Mesothelial cell of epicardium (in vitro differentiated cells): ENCODE measurements at regions not wholly inside any gene's neighbourhood (a gene's known extent, or its start where the extent isn't known, plus 50 kb on each side); places are given as distances from the start of the nearest gene placed in this dataset.
A peak's percentile ranks its signal among the peaks of the same experiment; 100 is the strongest.

Experiments used
- DNase-seq, 2 experiments: peaks; one replicate each; pipeline ENCODE4 v3.0.0; 2021; ENCODE audit warnings: low spot score in 2 of 2; ENCODE audit not compliant: unreplicated experiment in 2 of 2
- H3K27ac Mint-ChIP-seq: 2 replicates; pipeline ENCODE4 v1.8.0; 2021; ENCODE audit warnings: mixed read lengths
- H3K27me3 Mint-ChIP-seq: 2 replicates; pipeline ENCODE4 v1.8.0; 2021; ENCODE audit warnings: low read depth, mixed read lengths
- H3K36me3 Mint-ChIP-seq: 2 replicates; pipeline ENCODE4 v1.8.0; 2021; ENCODE audit warnings: mixed read lengths
- H3K4me1 Mint-ChIP-seq: 2 replicates; pipeline ENCODE4 v1.8.0; 2021; ENCODE audit warnings: mixed read lengths
- H3K4me3 Mint-ChIP-seq: 2 replicates; pipeline ENCODE4 v1.8.0; 2021; ENCODE audit warnings: mild to moderate bottlenecking, moderate library complexity, mixed read lengths
- H3K9me3 Mint-ChIP-seq: 2 replicates; pipeline ENCODE4 v1.8.0; 2021; ENCODE audit warnings: mixed read lengths
- TF ChIP-seq, protein P1 (sequence below): fragments of 200-600 bp; sonication (generic); IDR thresholded peaks from one replicate; pipeline ENCODE4 v1.5.0; 2021; ENCODE audit warnings: antibody characterized with exemption; ENCODE audit not compliant: unreplicated experiment

DNA sequence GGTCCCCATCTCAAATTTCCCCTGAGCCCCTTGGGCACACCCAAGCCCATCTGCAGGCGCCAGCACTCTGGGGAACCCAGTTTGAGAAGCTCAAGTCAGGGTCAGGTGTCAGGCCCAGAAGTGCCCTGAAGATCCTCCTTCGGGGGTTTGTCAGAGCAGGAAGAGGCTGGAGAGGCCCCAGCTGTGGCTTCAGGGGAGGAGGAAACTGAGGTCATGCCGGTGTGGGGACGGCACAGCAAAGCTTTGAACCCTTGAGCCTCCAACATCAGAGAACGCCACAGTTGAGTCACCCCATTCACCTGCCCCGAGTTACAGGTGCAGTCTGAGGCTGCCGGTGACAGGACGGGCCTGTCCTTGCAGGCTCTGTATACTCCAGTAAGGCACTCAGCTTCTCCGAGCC lies 140.2 kb upstream of the CIBAR2 start:
- H3K4me3 Mint-ChIP-seq: no peak overlapping the region
- H3K27me3 Mint-ChIP-seq: no peaks in the 10 kb centered on the region
- H3K27ac Mint-ChIP-seq: no peak overlapping the region
- H3K36me3 Mint-ChIP-seq: no peaks in the 10 kb centered on the region
- TF ChIP-seq, protein P1, sequence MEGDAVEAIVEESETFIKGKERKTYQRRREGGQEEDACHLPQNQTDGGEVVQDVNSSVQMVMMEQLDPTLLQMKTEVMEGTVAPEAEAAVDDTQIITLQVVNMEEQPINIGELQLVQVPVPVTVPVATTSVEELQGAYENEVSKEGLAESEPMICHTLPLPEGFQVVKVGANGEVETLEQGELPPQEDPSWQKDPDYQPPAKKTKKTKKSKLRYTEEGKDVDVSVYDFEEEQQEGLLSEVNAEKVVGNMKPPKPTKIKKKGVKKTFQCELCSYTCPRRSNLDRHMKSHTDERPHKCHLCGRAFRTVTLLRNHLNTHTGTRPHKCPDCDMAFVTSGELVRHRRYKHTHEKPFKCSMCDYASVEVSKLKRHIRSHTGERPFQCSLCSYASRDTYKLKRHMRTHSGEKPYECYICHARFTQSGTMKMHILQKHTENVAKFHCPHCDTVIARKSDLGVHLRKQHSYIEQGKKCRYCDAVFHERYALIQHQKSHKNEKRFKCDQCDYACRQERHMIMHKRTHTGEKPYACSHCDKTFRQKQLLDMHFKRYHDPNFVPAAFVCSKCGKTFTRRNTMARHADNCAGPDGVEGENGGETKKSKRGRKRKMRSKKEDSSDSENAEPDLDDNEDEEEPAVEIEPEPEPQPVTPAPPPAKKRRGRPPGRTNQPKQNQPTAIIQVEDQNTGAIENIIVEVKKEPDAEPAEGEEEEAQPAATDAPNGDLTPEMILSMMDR: no peak
- H3K4me1 Mint-ChIP-seq: peaks cover 7% of the 10 kb centered on the region
- no peak for DNase-seq
- no peaks in the 10 kb centered on the region for H3K9me3 Mint-ChIP-seq

DNA sequence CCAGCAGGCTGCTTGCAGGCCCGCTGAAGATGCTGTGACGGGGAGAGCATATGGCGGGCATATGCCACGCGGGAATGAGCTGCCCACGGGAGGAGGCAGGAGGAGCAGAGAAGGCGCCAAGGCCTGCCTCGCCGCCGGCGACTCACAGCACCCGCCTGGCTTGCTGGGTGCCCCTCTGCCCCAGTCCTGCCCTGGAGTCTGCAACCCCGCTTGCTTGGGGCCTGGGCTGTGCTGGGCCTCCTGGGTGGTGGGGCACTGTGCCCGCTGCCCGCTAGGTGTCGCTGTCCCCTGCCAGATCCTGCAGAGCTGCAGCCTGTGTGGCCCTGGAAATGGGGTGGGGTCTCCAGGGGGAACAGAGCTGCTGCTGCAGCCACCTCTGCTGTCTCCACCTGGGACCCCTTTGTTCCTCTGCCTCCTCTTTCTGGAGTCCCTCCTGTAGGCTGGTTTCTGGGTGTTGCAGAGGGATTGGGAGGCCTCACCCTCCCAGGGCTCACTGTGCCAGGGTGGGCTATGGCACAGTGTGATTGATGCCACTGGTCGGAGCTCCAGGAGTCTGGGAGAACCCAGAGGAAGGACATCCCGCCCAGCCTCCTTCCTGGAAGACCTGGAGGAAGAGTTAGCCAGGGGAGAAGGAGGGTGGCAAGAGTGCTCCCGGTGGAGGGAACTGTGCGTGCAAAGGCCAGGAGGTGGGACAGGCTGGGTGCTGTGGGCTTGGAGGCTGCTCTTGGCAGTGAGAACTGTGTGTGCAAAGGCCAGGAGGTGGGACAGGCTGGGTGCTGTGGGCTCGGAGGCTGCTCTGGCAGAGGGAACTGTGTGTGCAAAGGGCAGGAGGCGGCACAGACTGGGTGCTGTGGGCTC lies 141.0 kb upstream of the CIBAR2 start:
- no peak overlapping the region for H3K4me3 Mint-ChIP-seq
- H3K4me1 Mint-ChIP-seq: peaks cover 3% of the 10 kb centered on the region
- DNase-seq: peak; percentile 62 to 80
- no peak overlapping the region for H3K27ac Mint-ChIP-seq
- no peaks in the 10 kb centered on the region for H3K9me3 Mint-ChIP-seq
- H3K36me3 Mint-ChIP-seq: no peaks in the 10 kb centered on the region
- H3K27me3 Mint-ChIP-seq: no peaks in the 10 kb centered on the region
- TF ChIP-seq, protein P1: peak; percentile 94

DNA sequence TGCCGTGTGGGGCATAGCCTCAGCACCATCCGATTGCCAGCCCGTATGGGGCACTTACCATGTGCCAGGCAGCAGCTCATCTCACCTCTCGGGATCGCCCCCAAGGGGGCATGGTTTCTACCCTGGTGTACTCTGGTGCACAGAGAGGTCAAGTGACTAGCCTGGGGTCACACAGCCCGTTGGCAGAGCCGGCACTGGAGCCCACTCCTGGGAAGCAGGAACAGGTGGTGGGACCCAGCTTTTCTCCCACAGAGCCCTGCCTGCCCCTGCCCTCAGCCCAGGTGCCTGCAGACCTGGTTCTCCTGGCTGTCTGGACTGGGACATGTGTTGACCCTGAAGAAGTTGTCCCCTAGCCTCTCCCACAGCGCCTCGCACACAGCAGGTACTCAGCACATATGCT lies 141.8 kb upstream of the CIBAR2 start:
- Mint-ChIP-seq H3K4me1 (peaks cover 3% of the 10 kb centered on the region), H3K4me3 (no peak overlapping the region), H3K9me3 (no peaks in the 10 kb centered on the region), H3K27ac (no peak overlapping the region), H3K27me3 (no peaks in the 10 kb centered on the region), H3K36me3 (no peaks in the 10 kb centered on the region)
- TF ChIP-seq, protein P1: no peak
- no peak for DNase-seq

DNA sequence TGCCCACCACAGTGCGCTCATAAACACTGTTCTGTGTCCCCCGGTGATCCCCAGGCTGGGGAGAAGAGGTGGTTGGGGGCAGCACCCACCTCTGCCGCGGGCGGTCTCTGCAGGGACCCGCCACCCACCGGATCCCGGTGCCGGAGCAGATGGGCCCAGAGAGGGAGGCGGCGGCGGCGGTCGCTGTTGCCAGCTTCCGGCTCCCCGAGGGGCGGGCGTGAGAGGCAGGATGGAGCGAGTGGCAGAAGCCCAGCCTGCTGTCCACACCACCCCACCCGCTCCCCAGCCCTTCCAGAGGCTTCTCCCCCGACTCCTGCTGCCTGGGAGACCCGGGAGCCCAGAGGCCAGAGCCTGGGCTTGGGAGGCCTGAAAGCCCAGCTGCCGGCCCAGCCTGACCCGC lies 142.6 kb upstream of the CIBAR2 start:
- Mint-ChIP-seq H3K4me1 (peaks cover 5% of the 10 kb centered on the region), H3K4me3 (no peak overlapping the region), H3K36me3 (no peaks in the 10 kb centered on the region), H3K9me3 (no peaks in the 10 kb centered on the region), H3K27me3 (no peaks in the 10 kb centered on the region), H3K27ac (no peak overlapping the region)
- DNase-seq: no peak
- TF ChIP-seq, protein P1: no peak

DNA sequence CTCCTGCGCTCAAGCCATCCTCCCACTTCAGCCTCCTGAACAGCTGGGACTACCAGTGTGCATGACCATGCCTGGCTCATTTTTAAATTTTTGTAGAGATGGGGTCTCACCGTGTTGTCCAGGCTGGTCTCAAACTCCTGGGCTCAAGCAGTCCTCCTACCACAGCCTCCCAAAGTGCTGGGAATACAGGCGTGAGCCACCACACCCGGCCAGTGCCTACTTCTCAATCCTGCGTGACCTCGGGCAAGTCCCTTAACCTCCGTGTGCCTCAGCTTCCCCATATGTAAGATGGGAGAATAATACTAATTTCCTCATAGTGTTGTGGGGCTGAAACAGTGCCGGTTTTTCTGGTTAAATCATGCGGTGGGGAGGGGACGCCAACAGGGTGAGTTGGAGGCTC lies 143.5 kb upstream of the CIBAR2 start:
- no peaks in the 10 kb centered on the region for H3K9me3 Mint-ChIP-seq
- H3K4me1 Mint-ChIP-seq: peaks cover 5% of the 10 kb centered on the region
- H3K4me3 Mint-ChIP-seq: no peak overlapping the region
- no peak for DNase-seq
- no peak overlapping the region for H3K27ac Mint-ChIP-seq
- H3K27me3 Mint-ChIP-seq: no peaks in the 10 kb centered on the region
- TF ChIP-seq, protein P1: no peak
- H3K36me3 Mint-ChIP-seq: no peaks in the 10 kb centered on the region
